Endothelial cell (in vitro differentiated cells): ENCODE measurements at regions not wholly inside any gene's neighbourhood (a gene's known extent, or its start where the extent isn't known, plus 50 kb on each side); places are given as distances from the start of the nearest gene placed in this dataset.

Source experiments
- DNase-seq: peaks from one replicate; pipeline ENCODE4 v3.0.0; 2021; ENCODE audit warnings: low spot score
- H3K27ac Mint-ChIP-seq: one replicate; pipeline ENCODE4 v1.8.0; 2021; ENCODE audit warnings: mixed read lengths, inconsistent platforms; ENCODE audit not compliant: unreplicated experiment
- H3K27me3 Mint-ChIP-seq: one replicate; pipeline ENCODE4 v1.8.0; 2021; ENCODE audit warnings: mild to moderate bottlenecking, moderate library complexity, mixed read lengths, inconsistent platforms; ENCODE audit not compliant: unreplicated experiment
- H3K36me3 Mint-ChIP-seq: one replicate; pipeline ENCODE4 v1.8.0; 2021; ENCODE audit warnings: mild to moderate bottlenecking, low read depth, mixed read lengths, inconsistent platforms; ENCODE audit not compliant: unreplicated experiment
- H3K4me1 Mint-ChIP-seq: one replicate; pipeline ENCODE4 v1.8.0; 2021; ENCODE audit warnings: mild to moderate bottlenecking, mixed read lengths, inconsistent platforms; ENCODE audit not compliant: unreplicated experiment
- H3K4me3 Mint-ChIP-seq: one replicate; pipeline ENCODE4 v1.8.0; 2021; ENCODE audit warnings: mild to moderate bottlenecking, mixed read lengths, inconsistent platforms; ENCODE audit not compliant: unreplicated experiment
- H3K9me3 Mint-ChIP-seq: one replicate; pipeline ENCODE4 v1.8.0; 2021; ENCODE audit warnings: mixed read lengths, inconsistent platforms; ENCODE audit not compliant: unreplicated experiment
- CTCF ChIP-seq: fragments of 200-600 bp; sonication (generic); IDR thresholded peaks from one replicate; pipeline ENCODE4 v1.5.0; 2021; ENCODE audit warnings: antibody characterized with exemption; ENCODE audit not compliant: unreplicated experiment

GRCh38 chr22:26901198-26901816 lies 243.9 kb downstream of the MIAT start:
- TF ChIP-seq CTCF, result no peak
- Mint-ChIP-seq H3K36me3 (no peaks in the 10 kb centered on the region), H3K27me3 (peaks cover 9% of the 10 kb centered on the region), H3K9me3 (no peaks in the 10 kb centered on the region), H3K4me3 (no peak overlapping the region), H3K27ac (no peak overlapping the region), H3K4me1 (peaks cover 13% of the 10 kb centered on the region)
- no peak for DNase-seq

GRCh38 chr22:26902401-26903029 lies 245.1 kb downstream of the MIAT start:
- TF ChIP-seq CTCF, result no peak
- H3K27ac Mint-ChIP-seq, result no peak overlapping the region
- peaks cover 9% of the 10 kb centered on the region for H3K27me3 Mint-ChIP-seq

GRCh38 chr22:26903030-26903856 lies 245.9 kb downstream of the MIAT start:
- TF ChIP-seq CTCF, result no peak
- H3K4me3 Mint-ChIP-seq, result peak overlapping the region; percentile 73
- peaks cover 13% of the 10 kb centered on the region for H3K4me1 Mint-ChIP-seq
- H3K27me3 Mint-ChIP-seq, result peaks cover 9% of the 10 kb centered on the region
- no peaks in the 10 kb centered on the region for H3K36me3 Mint-ChIP-seq
- H3K9me3 Mint-ChIP-seq, result no peaks in the 10 kb centered on the region
- DNase-seq, result peak; percentile 8
- H3K27ac Mint-ChIP-seq, result no peak overlapping the region

More at GRCh38 chr22:26902401-26903029, 245.1 kb downstream of the MIAT start:
- Mint-ChIP-seq H3K9me3 (no peaks in the 10 kb centered on the region), H3K36me3 (no peaks in the 10 kb centered on the region), H3K4me3 (no peak overlapping the region), H3K4me1 (peaks cover 13% of the 10 kb centered on the region)
- DNase-seq, result no peak

- no peak for DNase-seq
- Mint-ChIP-seq H3K36me3 (no peaks in the 10 kb centered on the region), H3K4me1 (peaks cover 13% of the 10 kb centered on the region), H3K27ac (no peak overlapping the region), H3K4me3 (no peak overlapping the region), H3K9me3 (no peaks in the 10 kb centered on the region), H3K27me3 (peaks cover 7% of the 10 kb centered on the region)
- no peak for TF ChIP-seq CTCF
These were observed 247.1 kb downstream of the MIAT start for GRCh38 chr22:26904483-26904882.

GRCh38 chr22:26905076-26905475 lies 247.7 kb downstream of the MIAT start:
- Mint-ChIP-seq H3K36me3 (no peaks in the 10 kb centered on the region), H3K9me3 (no peaks in the 10 kb centered on the region), H3K27ac (no peak overlapping the region), H3K27me3 (peaks cover 9% of the 10 kb centered on the region), H3K4me3 (no peak overlapping the region), H3K4me1 (peaks cover 13% of the 10 kb centered on the region)
- TF ChIP-seq CTCF, result no peak
- no peak for DNase-seq
